H9 (cell line): ENCODE measurements at regions not wholly inside any gene's neighbourhood (a gene's known extent, or its start where the extent isn't known, plus 50 kb on each side); places are given as distances from the start of the nearest gene placed in this dataset.

Source experiments
- DNase-seq: peaks from one replicate; pipeline ENCODE4 v3.0.0-alpha.2; 2017
- H2AFZ ChIP-seq: one replicate; pipeline ENCODE4 v1.6.1; 2013; ENCODE audit warnings: mild to moderate bottlenecking, low read length, control low read depth, moderate library complexity
- H2AK5ac ChIP-seq: 2 replicates; pipeline ENCODE4 v1.6.1; 2013; ENCODE audit warnings: low read length, control low read depth, mixed read lengths; ENCODE audit not compliant: insufficient read length
- H2BK120ac ChIP-seq: one replicate; pipeline ENCODE4 v1.6.1; 2013; ENCODE audit warnings: low read depth, mild to moderate bottlenecking, low read length, control low read depth, inconsistent platforms; ENCODE audit not compliant: poor library complexity, severe bottlenecking
- H2BK12ac ChIP-seq: 2 replicates; pipeline ENCODE4 v1.6.1; 2013; ENCODE audit warnings: low read length, control low read depth, mixed read lengths, low read depth; ENCODE audit not compliant: insufficient read length
- H2BK15ac ChIP-seq: 2 replicates; pipeline ENCODE4 v1.6.1; 2013; ENCODE audit warnings: low read depth, low read length, control low read depth
- H2BK20ac ChIP-seq: one replicate; pipeline ENCODE4 v1.6.1; 2013; ENCODE audit warnings: low read depth, mild to moderate bottlenecking, low read length, control low read depth, inconsistent platforms; ENCODE audit not compliant: poor library complexity, severe bottlenecking
- H2BK5ac ChIP-seq: 2 replicates; pipeline ENCODE4 v1.6.1; 2013; ENCODE audit warnings: low read length, control low read depth, mixed read lengths; ENCODE audit not compliant: insufficient read length
- H3K14ac ChIP-seq: 2 replicates; pipeline ENCODE4 v1.6.1; 2013; ENCODE audit warnings: low read length, control low read depth; ENCODE audit not compliant: insufficient read depth
- H3K18ac ChIP-seq: 2 replicates; pipeline ENCODE4 v1.6.1; 2013; ENCODE audit warnings: low read depth, mild to moderate bottlenecking, mixed read lengths, low read length, control low read depth; ENCODE audit not compliant: insufficient read length
- H3K23ac ChIP-seq: 2 replicates; pipeline ENCODE4 v1.6.1; 2013; ENCODE audit warnings: low read length, control low read depth, mixed read lengths, low read depth; ENCODE audit not compliant: insufficient read length
- H3K23me2 ChIP-seq: 2 replicates; pipeline ENCODE4 v1.6.1; 2013; ENCODE audit warnings: low read depth, mild to moderate bottlenecking, mixed read lengths, low read length, control low read depth; ENCODE audit not compliant: insufficient read length, poor library complexity, severe bottlenecking
- H3K27ac ChIP-seq: 2 replicates; pipeline ENCODE4 v1.5.1; 2013; ENCODE audit warnings: low read length, control low read depth, mixed read lengths, low read depth; ENCODE audit not compliant: insufficient read length
- H3K27me3 ChIP-seq: 2 replicates; pipeline ENCODE4 v1.6.1; 2013; ENCODE audit warnings: low read length, control low read depth, inconsistent platforms; ENCODE audit not compliant: insufficient read depth
- H3K4ac ChIP-seq: 2 replicates; pipeline ENCODE4 v1.6.1; 2013; ENCODE audit warnings: low read depth, mild to moderate bottlenecking, control low read depth, inconsistent platforms, low read length, moderate library complexity
- H3K4me1 ChIP-seq: 2 replicates; pipeline ENCODE4 v1.6.1; 2013; ENCODE audit warnings: low read length, control low read depth, inconsistent platforms; ENCODE audit not compliant: insufficient read depth
- H3K4me2 ChIP-seq: 2 replicates; pipeline ENCODE4 v1.6.1; 2013; ENCODE audit warnings: low read length, control low read depth, mixed read lengths; ENCODE audit not compliant: insufficient read length, insufficient read depth
- H3K56ac ChIP-seq: 2 replicates; pipeline ENCODE4 v1.6.1; 2013; ENCODE audit warnings: low read depth, mild to moderate bottlenecking, mixed read lengths, low read length, control low read depth; ENCODE audit not compliant: insufficient read length
- H3K79me1 ChIP-seq: 2 replicates; pipeline ENCODE4 v1.6.1; 2013; ENCODE audit warnings: low read depth, mild to moderate bottlenecking, moderate library complexity, low read length, control low read depth, inconsistent platforms; ENCODE audit not compliant: insufficient read depth, poor library complexity, severe bottlenecking
- H3K79me2 ChIP-seq: 2 replicates; pipeline ENCODE4 v1.6.1; 2013; ENCODE audit warnings: low read length, control low read depth, inconsistent platforms; ENCODE audit not compliant: insufficient read depth
- H3K9ac ChIP-seq: 2 replicates; pipeline ENCODE4 v1.6.1; 2013; ENCODE audit warnings: low read length, control low read depth, mixed read lengths; ENCODE audit not compliant: insufficient read length; ENCODE audit errors: extremely low read depth
- H3K9me3 ChIP-seq: one replicate; pipeline ENCODE4 v1.6.1; 2013; ENCODE audit warnings: low read depth, low read length, inconsistent platforms; ENCODE audit not compliant: control insufficient read depth
- H3T11ph ChIP-seq: one replicate; pipeline ENCODE4 v1.6.1; 2013; ENCODE audit warnings: mild to moderate bottlenecking, low read length, control low read depth, inconsistent platforms
- H4K20me1 ChIP-seq: one replicate; pipeline ENCODE4 v1.6.1; 2013; ENCODE audit not compliant: control insufficient read depth, insufficient read length, insufficient read depth
- H4K5ac ChIP-seq: 2 replicates; pipeline ENCODE4 v1.6.1; 2013; ENCODE audit warnings: low read depth, mild to moderate bottlenecking, mixed read lengths, low read length, control low read depth; ENCODE audit not compliant: insufficient read length
- H4K8ac ChIP-seq: replicated peaks from 2 replicates; pipeline ENCODE4 v1.6.1; 2013; ENCODE audit warnings: low read length, control low read depth, mixed read lengths, low read depth; ENCODE audit not compliant: insufficient read length
- H4K91ac ChIP-seq: 2 replicates; pipeline ENCODE4 v1.6.1; 2013; ENCODE audit warnings: low read depth, mild to moderate bottlenecking, moderate library complexity, mixed read lengths, low read length, control low read depth; ENCODE audit not compliant: insufficient read length
- H3K27ac Mint-ChIP-seq, 3 experiments: 2 replicates in 2 of 3; 3 replicates in 1 of 3; pipeline ENCODE4 v1.8.0; 2020 to 2021; ENCODE audit warnings: mixed read lengths in 3 of 3, mild to moderate bottlenecking in 1 of 3, moderate library complexity in 1 of 3
- H3K27me3 Mint-ChIP-seq: 2 replicates; pipeline ENCODE4 v1.8.0; 2021; ENCODE audit warnings: low read depth, mild to moderate bottlenecking, moderate library complexity, mixed read lengths
- H3K36me3 Mint-ChIP-seq, 3 experiments: 2 replicates in 2 of 3; 3 replicates in 1 of 3; pipeline ENCODE4 v1.8.0; 2020 to 2021; ENCODE audit warnings: low read depth in 3 of 3, mixed read lengths in 3 of 3; ENCODE audit not compliant: insufficient read depth in 1 of 3
- H3K4me1 Mint-ChIP-seq, 2 experiments: 2 replicates each; pipeline ENCODE4 v1.8.0; 2020; ENCODE audit warnings: mixed read lengths in 2 of 2
- H3K4me3 Mint-ChIP-seq, 2 experiments: 2 replicates in 1 of 2; 3 replicates in 1 of 2; pipeline ENCODE4 v1.8.0; 2020 to 2021; ENCODE audit warnings: mild to moderate bottlenecking in 2 of 2, mixed read lengths in 2 of 2, moderate library complexity in 1 of 2
- H3K9me3 Mint-ChIP-seq, 2 experiments: 2 replicates in 1 of 2; 3 replicates in 1 of 2; pipeline ENCODE4 v1.8.0; 2020; ENCODE audit warnings: mild to moderate bottlenecking in 2 of 2, mixed read lengths in 2 of 2, moderate library complexity in 1 of 2
- WGBS: extraction: QIAGEN DNeasy Blood & Tissue Kit; methylation state at CpG from one replicate; pipeline ENCODE4 v1.1.7; 2013; ENCODE audit warnings: missing lambda C conversion rate, low lambda C conversion rate, mixed read lengths; ENCODE audit not compliant: insufficient read length; ENCODE audit errors: extremely low coverage; 5-methylcytosine and 5-hydroxymethylcytosine counted together
- TF ChIP-seq, protein P1 (sequence below): fragments of 200-600 bp; sonication (generic); conservative IDR thresholded peaks from 3 replicates; pipeline ENCODE4 v1.8.0; 2021; ENCODE audit warnings: antibody characterized with exemption, mild to moderate bottlenecking

DNA sequence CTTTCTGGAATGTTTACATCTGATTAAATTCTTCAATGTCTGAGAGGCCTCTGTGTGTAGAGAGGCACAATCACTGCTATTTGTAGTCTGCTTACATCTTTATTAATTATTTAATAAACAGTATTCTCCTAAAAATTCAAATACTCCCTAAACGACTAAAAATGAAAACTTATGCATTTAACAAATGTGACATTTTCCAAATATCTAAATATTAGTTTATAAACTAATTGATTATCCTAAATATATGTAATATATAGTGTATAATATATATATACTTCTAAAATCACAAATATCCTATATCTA lies 57.7 kb upstream of the ZBED3 start:
- Histone ChIP-seq H3K79me2 (no peaks in the 10 kb centered on the region), H2BK12ac (no peak overlapping the region), H4K91ac (no peak overlapping the region)

More for the DNA sequence above, 57.7 kb upstream of the ZBED3 start:
- no peaks in the 10 kb centered on the region for H3K4me1 ChIP-seq
- no peaks in the 10 kb centered on the region for H3K23me2 ChIP-seq
- peaks cover 0 to 9% (median 2%) of the 10 kb centered on the region in 3 experiments; a peak in 3 of 7 replicates for H3K36me3 Mint-ChIP-seq
- H3K9me3 Mint-ChIP-seq = peaks cover 0 to 3% of the 10 kb centered on the region in 2 experiments; a peak in 2 of 5 replicates
- H3K14ac ChIP-seq = no peak overlapping the region
- H3K9me3 ChIP-seq = no peaks in the 10 kb centered on the region
- no peaks in the 10 kb centered on the region for H4K20me1 ChIP-seq
- H3K4me1 Mint-ChIP-seq = peaks cover 4 to 15% of the 10 kb centered on the region in 2 experiments; a peak in 2 of 4 replicates
- no peak overlapping the region for H3K4me3 Mint-ChIP-seq
- no peak overlapping the region for H3K27ac ChIP-seq
- no peaks in the 10 kb centered on the region for H3K27me3 ChIP-seq
- H4K5ac ChIP-seq = no peak overlapping the region
- no peak overlapping the region for H3T11ph ChIP-seq
- no peak overlapping the region for H2BK15ac ChIP-seq
- H3K9ac ChIP-seq = no peak overlapping the region
- no peak overlapping the region for H3K27ac Mint-ChIP-seq
- no peak overlapping the region for H3K56ac ChIP-seq
- H3K4me2 ChIP-seq = no peak overlapping the region
- TF ChIP-seq, protein P1, sequence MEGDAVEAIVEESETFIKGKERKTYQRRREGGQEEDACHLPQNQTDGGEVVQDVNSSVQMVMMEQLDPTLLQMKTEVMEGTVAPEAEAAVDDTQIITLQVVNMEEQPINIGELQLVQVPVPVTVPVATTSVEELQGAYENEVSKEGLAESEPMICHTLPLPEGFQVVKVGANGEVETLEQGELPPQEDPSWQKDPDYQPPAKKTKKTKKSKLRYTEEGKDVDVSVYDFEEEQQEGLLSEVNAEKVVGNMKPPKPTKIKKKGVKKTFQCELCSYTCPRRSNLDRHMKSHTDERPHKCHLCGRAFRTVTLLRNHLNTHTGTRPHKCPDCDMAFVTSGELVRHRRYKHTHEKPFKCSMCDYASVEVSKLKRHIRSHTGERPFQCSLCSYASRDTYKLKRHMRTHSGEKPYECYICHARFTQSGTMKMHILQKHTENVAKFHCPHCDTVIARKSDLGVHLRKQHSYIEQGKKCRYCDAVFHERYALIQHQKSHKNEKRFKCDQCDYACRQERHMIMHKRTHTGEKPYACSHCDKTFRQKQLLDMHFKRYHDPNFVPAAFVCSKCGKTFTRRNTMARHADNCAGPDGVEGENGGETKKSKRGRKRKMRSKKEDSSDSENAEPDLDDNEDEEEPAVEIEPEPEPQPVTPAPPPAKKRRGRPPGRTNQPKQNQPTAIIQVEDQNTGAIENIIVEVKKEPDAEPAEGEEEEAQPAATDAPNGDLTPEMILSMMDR = no peak; the same call in 2 of the 3 replicates
- no peak overlapping the region for H2AK5ac ChIP-seq
- H4K8ac ChIP-seq = no peak overlapping the region
- no peaks in the 10 kb centered on the region for H3K79me1 ChIP-seq
- H3K4ac ChIP-seq = no peak overlapping the region
- no peaks in the 10 kb centered on the region for H3K27me3 Mint-ChIP-seq
- H3K18ac ChIP-seq = no peak overlapping the region
- no peak overlapping the region for H2BK20ac ChIP-seq
- 100% methylated on average over 1 of the region's 1 CpG for WGBS
- H3K23ac ChIP-seq = no peak overlapping the region
- no peak overlapping the region for H2BK5ac ChIP-seq
- no peak for DNase-seq
- no peak overlapping the region for H2AFZ ChIP-seq
- H2BK120ac ChIP-seq = no peak overlapping the region
